Psoas muscle (tissue), 7 donors: ENCODE measurements at regions not wholly inside any gene's neighbourhood (a gene's known extent, or its start where the extent isn't known, plus 50 kb on each side); places are given as distances from the start of the nearest gene placed in this dataset.

Experiments used
- ATAC-seq, 4 donors: fragments of 200-7000 bp; cut with Tn5 transposase; one replicate each; pipeline ENCODE4 v1.9.1; 2020; ENCODE audit warnings: moderate library complexity in 3 of 4, mild to moderate bottlenecking in 2 of 4
- DNase-seq, 2 donors: peaks; one replicate each; pipeline ENCODE4 v3.0.0-alpha.2; 2020
- H3K27ac ChIP-seq: fragments of 200-600 bp; one replicate; pipeline ENCODE4 v1.8.0; 2022
- H3K27me3 ChIP-seq, 3 donors: fragments of 200-600 bp in 1 of 3; one replicate each; pipeline versions ENCODE4 v1.6.1 to v1.8.0; 2013 to 2022; ENCODE audit warnings: low read length in 2 of 3, mild to moderate bottlenecking in 2 of 3, moderate library complexity in 1 of 3; ENCODE audit not compliant: insufficient read depth in 3 of 3
- H3K36me3 ChIP-seq, 2 donors: fragments of 200-600 bp in 1 of 2; one replicate each; pipeline versions ENCODE4 v1.6.1 to v1.8.0; 2013 to 2022; ENCODE audit warnings: low read depth in 1 of 2, mild to moderate bottlenecking in 1 of 2, moderate library complexity in 1 of 2; ENCODE audit not compliant: insufficient read depth in 1 of 2
- H3K4me1 ChIP-seq: fragments of 200-600 bp; one replicate; pipeline ENCODE4 v1.8.0; 2022
- H3K4me3 ChIP-seq: fragments of 200-600 bp; one replicate; pipeline ENCODE4 v1.8.0; 2022; ENCODE audit warnings: mild to moderate bottlenecking
- H3K9me3 ChIP-seq: fragments of 200-600 bp; one replicate; pipeline ENCODE4 v1.8.0; 2022
- WGBS, 3 donors: extraction: QIAGEN DNeasy Blood & Tissue Kit; methylation state at CpG; one replicate each; pipeline versions ENCODE4 v1.1.6 to v1.1.7; 2013; 5-methylcytosine and 5-hydroxymethylcytosine counted together
- intact Hi-C, 2 donors: fragments of 100-400 bp; cut with DNase I; formaldehyde crosslinking; loops; one replicate each; pipeline versions ENCODE4 v1.11.0 to v1.14.2; 2022
- TF ChIP-seq, protein P1 (sequence below): fragments of 200-600 bp; IDR thresholded peaks from one replicate; pipeline ENCODE4 v1.8.0; 2022; ENCODE audit warnings: antibody characterized with exemption
- donor health status: healthy with polysubstance abuse.
- donor health status: DM: no; HTN: no; CAD: no; lungs with moderate emphysema.
- donor health status: Bipolar disorder and iron deficiency.
- donor health status: healthy.
- donor health status: DM: yes; HTN: yes; CAD: no.
- donor health status: DM: no; HTN: no; CAD: no.
- donor health status: DM: yes; HTN: yes; CAD: no.

- ATAC-seq, result no peak
- Histone ChIP-seq H3K27ac (no peak overlapping the region), H3K36me3 (no peaks in the 10 kb centered on the region), H3K4me1 (no peaks in the 10 kb centered on the region), H3K9me3 (no peaks in the 10 kb centered on the region), H3K4me3 (no peak overlapping the region), H3K27me3 (peaks cover 0 to 11% (median 0%) of the 10 kb centered on the region in 3 donors)
- WGBS, 3 donors, result 63 to 93% (median 92%) methylated on average over 3 of the region's 3 CpGs
- TF ChIP-seq, protein P1, sequence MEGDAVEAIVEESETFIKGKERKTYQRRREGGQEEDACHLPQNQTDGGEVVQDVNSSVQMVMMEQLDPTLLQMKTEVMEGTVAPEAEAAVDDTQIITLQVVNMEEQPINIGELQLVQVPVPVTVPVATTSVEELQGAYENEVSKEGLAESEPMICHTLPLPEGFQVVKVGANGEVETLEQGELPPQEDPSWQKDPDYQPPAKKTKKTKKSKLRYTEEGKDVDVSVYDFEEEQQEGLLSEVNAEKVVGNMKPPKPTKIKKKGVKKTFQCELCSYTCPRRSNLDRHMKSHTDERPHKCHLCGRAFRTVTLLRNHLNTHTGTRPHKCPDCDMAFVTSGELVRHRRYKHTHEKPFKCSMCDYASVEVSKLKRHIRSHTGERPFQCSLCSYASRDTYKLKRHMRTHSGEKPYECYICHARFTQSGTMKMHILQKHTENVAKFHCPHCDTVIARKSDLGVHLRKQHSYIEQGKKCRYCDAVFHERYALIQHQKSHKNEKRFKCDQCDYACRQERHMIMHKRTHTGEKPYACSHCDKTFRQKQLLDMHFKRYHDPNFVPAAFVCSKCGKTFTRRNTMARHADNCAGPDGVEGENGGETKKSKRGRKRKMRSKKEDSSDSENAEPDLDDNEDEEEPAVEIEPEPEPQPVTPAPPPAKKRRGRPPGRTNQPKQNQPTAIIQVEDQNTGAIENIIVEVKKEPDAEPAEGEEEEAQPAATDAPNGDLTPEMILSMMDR, result no peak
- DNase-seq, result no peak
- intact Hi-C loops, result no loop called here
These were observed 67.2 kb upstream of the NDP start for GRCh38 chrX:44040406-44040805.

DNA sequence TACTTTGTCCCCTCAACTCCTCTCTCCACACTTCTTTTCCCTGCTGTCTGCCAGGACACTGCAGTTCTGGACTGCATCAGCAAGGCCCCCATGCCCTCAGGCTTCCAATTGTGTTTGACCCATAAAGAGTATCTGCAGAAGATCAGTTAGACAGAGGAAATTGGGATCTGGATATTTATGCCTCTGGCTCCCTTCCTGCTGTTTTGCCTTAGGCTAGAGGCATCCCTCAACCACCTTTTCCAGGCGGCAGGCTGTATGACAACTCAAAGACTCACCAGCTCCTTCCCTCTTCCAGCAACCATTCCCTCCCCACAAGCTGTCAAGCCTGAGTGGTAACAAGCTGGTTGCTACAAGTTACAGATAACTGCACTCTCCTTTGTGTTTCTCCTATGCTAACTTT is 66.4 kb upstream of the NDP start:
- TF ChIP-seq, protein P1, result no peak
- Histone ChIP-seq H3K4me3 (no peak overlapping the region), H3K9me3 (no peaks in the 10 kb centered on the region), H3K27me3 (peaks cover 0 to 11% (median 0%) of the 10 kb centered on the region in 3 donors), H3K27ac (no peak overlapping the region), H3K36me3 (no peaks in the 10 kb centered on the region), H3K4me1 (no peaks in the 10 kb centered on the region)
- 60 to 89% (median 64%) methylated on average over 1 of the region's 1 CpG for WGBS, 3 donors
- DNase-seq, result no peak
- intact Hi-C loops, result no loop called here
- ATAC-seq, result no peak

DNA sequence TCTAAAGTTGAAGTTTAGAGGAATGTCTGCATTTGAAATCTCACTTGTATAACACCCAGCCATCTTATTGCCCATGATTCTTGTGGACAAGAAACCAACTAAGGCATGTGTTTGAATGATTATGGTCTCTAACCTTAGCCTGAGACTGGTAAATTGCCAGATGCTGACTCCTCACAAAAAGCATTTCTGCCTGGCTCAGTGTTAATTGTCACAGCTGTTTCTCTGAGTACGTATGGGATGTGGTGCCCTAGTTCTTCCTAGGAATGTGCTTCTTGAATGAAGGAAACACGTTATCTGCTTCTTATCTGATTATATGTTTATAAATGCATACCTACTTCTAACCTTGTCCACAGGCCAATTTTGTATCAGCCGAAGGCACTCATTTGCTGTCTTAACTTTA is 63.1 kb upstream of the NDP start:
- Histone ChIP-seq H3K27ac (no peak overlapping the region), H3K36me3 (no peaks in the 10 kb centered on the region), H3K4me3 (no peak overlapping the region), H3K4me1 (no peaks in the 10 kb centered on the region), H3K9me3 (no peaks in the 10 kb centered on the region), H3K27me3 (peaks cover 0 to 11% (median 0%) of the 10 kb centered on the region in 3 donors)
- intact Hi-C loops, result no loop called here
- DNase-seq (no peak), ATAC-seq (no peak)
- 20 to 25% (median 22%) methylated on average over 3 of the region's 3 CpGs for WGBS, 3 donors
- TF ChIP-seq, protein P1, result no peak

DNA sequence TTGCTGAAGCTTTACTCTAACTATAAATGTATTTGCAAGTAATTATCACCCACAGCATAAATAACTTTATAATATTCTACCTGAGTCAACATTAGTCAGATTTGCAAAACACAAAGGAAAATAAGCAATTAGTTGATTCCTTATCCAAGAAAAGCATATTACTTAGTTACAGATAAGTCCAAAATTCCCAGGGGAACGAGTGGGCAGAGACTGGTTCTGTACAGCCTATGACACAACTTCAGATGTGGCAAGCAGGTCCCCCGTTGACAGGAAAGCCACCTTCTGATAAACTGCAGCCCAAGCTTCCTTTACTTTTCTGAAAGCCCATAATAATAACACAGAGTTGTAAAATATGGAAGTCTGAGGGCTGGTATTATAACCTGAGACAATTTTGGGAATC is 62.4 kb upstream of the NDP start:
- Histone ChIP-seq H3K9me3 (no peaks in the 10 kb centered on the region), H3K4me3 (no peak overlapping the region), H3K4me1 (no peaks in the 10 kb centered on the region), H3K27ac (no peak overlapping the region), H3K36me3 (no peaks in the 10 kb centered on the region), H3K27me3 (peaks cover 0 to 9% (median 0%) of the 10 kb centered on the region in 3 donors)
- TF ChIP-seq, protein P1, result no peak
- intact Hi-C loops, result no loop called here
- ATAC-seq, result no peak
- no peak for DNase-seq
- WGBS, 3 donors, result 51 to 81% (median 62%) methylated on average over 2 of the region's 2 CpGs

DNA sequence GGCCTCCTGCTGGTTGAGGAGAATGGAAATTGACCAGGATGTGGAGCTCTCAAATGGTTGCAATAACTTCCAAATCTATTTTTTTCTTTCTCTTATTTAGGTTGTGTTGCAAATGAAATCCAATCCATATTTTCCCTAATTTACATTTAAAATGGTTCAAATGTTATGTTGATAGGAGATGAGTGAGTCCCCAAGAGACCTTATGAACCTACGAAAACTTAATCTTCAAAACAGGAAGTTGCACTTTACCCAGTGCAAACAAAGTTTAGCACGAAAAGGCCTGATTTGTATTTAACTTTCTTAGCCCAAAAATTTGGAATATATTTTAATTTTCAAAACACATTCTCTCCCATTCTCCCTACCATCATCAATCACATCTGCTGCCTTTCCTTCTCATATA is 59.3 kb upstream of the NDP start:
- ATAC-seq (no peak), DNase-seq (no peak)
- H3K4me3 ChIP-seq, result no peak overlapping the region
- no peak overlapping the region for H3K27ac ChIP-seq
- no peaks in the 10 kb centered on the region for H3K4me1 ChIP-seq
- no peaks in the 10 kb centered on the region for H3K9me3 ChIP-seq
- 54 to 59% (median 56%) methylated on average over 2 of the region's 2 CpGs for WGBS, 3 donors
- TF ChIP-seq, protein P1, result no peak
- H3K36me3 ChIP-seq, result no peaks in the 10 kb centered on the region
- intact Hi-C loops, result no loop called here
- peaks cover 0 to 4% (median 0%) of the 10 kb centered on the region in 3 donors for H3K27me3 ChIP-seq
